ENCODE measurements at regions not wholly inside any gene's neighbourhood (a gene's known extent, or its start where the extent isn't known, plus 50 kb on each side); places are given as distances from the start of the nearest gene placed in this dataset.

- TF ChIP-seq CTCF (conservative IDR thresholded peaks at IDR 0.05 in 1 of 2, IDR thresholded peaks at IDR 0.05 in 1 of 2; ENCODE audit: extremely low read depth in 1 of 2, insufficient read depth in 1 of 2, low read depth in 1 of 2, low read length in 2 of 2), result peak; percentile 22 to 34
- no peak for TF ChIP-seq EZH2 (IDR thresholded peaks at IDR 0.05; ENCODE audit: borderline replicate concordance, low read length)
These were observed 1598.3 kb downstream of the AACS start for GRCh38 chr12:126663304-126664094.

Data from mammary epithelial cell (primary cell).